ENCODE measurements at regions not wholly inside any gene's neighbourhood (a gene's known extent, or its start where the extent isn't known, plus 50 kb on each side); places are given as distances from the start of the nearest gene placed in this dataset.

DNA sequence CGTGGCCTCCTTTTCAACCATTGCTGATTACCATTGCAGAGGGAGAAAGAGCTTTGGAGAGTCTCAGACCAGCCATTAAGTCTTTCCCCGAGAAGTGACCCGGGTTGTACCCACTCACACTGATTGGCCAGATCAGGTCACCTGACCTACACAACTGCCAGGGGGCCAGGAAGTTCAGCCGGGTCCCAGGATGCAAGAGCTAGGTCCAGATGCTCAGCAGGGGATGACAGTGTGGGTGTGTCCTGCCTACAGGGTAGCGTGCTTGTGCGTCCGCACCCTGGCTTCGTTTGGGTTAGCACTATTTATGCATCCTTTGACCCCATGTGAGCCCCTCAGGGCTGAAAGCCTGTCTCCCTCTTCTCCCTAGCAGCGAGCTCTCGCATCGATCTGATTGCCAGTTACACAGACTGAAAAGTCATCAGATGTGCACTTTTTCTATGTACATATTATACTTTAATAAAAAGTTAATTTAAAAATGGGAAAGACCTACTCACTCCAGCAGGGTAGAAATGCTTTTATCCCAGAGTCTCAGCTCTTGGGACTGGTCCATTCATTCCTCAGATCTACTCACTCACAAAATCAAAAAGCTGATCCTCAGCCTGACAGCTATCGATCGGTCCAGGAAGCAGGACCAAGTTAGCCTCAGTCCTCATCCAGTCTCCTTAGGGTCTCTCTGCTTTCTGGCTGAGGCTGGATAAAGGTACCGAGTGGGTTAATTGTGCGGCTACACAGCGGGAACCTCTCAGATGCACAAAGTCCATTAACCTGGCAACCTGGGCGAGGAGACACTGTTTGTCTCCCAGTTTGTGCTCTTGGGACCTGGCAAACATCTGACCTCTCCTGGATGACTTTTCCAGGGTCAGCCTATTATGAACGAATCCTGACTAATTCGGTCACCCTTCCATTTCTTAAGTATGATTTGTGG is 68.0 kb downstream of the SERPINA3 start (continued):
- no peak for TF ChIP-seq POLR2AphosphoS2 (IDR thresholded peaks at IDR 0.05; ENCODE audit: low read depth, low read length)
- no peak for TF ChIP-seq MED13 (CRISPR knock-in tag; IDR thresholded peaks at IDR 0.05)
- TF ChIP-seq ZFP90 (CRISPR knock-in tag; IDR thresholded peaks at IDR 0.05; ENCODE audit: borderline replicate concordance): no peak
- no peak for TF ChIP-seq KDM1A (CRISPR knock-in tag; IDR thresholded peaks at IDR 0.05)
- no peak for TF ChIP-seq TMF1 (CRISPR knock-in tag; IDR thresholded peaks at IDR 0.05; ENCODE audit: low read depth)
- no peak for TF ChIP-seq FOXA1 (IDR thresholded peaks at IDR 0.05)
- peak; percentile 27; the same call in 1 of the 2 replicates for TF ChIP-seq FOXA1 (CRISPR knock-in tag; IDR thresholded peaks at IDR 0.05)
- no peak for TF ChIP-seq ZSCAN12 (CRISPR knock-in tag; IDR thresholded peaks at IDR 0.05)
- peak; percentile 75; the same call in 1 of the 2 replicates for TF ChIP-seq HOXA3 (CRISPR knock-in tag; IDR thresholded peaks at IDR 0.05)
- TF ChIP-seq PITX1 (CRISPR knock-in tag; IDR thresholded peaks at IDR 0.05): peak; percentile 65; the same call in 1 of the 2 replicates
- TF ChIP-seq ZNF292 (CRISPR knock-in tag; IDR thresholded peaks at IDR 0.05; ENCODE audit: borderline replicate concordance, low read depth): no peak; the same call in 1 of the 2 replicates
- TF ChIP-seq SRSF1 (optimal IDR thresholded peaks at IDR 0.05; ENCODE audit: low read depth, low read length): no peak
- no peak for TF ChIP-seq ZNF766 (CRISPR knock-in tag; IDR thresholded peaks at IDR 0.05; ENCODE audit: borderline replicate concordance)
- TF ChIP-seq MEIS1 (CRISPR knock-in tag; IDR thresholded peaks at IDR 0.05; ENCODE audit: borderline replicate concordance): no peak
- TF ChIP-seq, protein P1, sequence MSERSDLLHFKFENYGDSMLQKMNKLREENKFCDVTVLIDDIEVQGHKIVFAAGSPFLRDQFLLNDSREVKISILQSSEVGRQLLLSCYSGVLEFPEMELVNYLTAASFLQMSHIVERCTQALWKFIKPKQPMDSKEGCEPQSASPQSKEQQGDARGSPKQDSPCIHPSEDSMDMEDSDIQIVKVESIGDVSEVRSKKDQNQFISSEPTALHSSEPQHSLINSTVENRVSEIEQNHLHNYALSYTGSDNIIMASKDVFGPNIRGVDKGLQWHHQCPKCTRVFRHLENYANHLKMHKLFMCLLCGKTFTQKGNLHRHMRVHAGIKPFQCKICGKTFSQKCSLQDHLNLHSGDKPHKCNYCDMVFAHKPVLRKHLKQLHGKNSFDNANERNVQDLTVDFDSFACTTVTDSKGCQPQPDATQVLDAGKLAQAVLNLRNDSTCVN (CRISPR knock-in tag; IDR thresholded peaks at IDR 0.05; ENCODE audit: borderline replicate concordance): no peak
- TF ChIP-seq KLF13 (CRISPR knock-in tag; IDR thresholded peaks at IDR 0.05): no peak
- TF ChIP-seq NCOA2 (CRISPR knock-in tag; IDR thresholded peaks at IDR 0.05): peak; percentile 67
- TF ChIP-seq, protein P2, sequence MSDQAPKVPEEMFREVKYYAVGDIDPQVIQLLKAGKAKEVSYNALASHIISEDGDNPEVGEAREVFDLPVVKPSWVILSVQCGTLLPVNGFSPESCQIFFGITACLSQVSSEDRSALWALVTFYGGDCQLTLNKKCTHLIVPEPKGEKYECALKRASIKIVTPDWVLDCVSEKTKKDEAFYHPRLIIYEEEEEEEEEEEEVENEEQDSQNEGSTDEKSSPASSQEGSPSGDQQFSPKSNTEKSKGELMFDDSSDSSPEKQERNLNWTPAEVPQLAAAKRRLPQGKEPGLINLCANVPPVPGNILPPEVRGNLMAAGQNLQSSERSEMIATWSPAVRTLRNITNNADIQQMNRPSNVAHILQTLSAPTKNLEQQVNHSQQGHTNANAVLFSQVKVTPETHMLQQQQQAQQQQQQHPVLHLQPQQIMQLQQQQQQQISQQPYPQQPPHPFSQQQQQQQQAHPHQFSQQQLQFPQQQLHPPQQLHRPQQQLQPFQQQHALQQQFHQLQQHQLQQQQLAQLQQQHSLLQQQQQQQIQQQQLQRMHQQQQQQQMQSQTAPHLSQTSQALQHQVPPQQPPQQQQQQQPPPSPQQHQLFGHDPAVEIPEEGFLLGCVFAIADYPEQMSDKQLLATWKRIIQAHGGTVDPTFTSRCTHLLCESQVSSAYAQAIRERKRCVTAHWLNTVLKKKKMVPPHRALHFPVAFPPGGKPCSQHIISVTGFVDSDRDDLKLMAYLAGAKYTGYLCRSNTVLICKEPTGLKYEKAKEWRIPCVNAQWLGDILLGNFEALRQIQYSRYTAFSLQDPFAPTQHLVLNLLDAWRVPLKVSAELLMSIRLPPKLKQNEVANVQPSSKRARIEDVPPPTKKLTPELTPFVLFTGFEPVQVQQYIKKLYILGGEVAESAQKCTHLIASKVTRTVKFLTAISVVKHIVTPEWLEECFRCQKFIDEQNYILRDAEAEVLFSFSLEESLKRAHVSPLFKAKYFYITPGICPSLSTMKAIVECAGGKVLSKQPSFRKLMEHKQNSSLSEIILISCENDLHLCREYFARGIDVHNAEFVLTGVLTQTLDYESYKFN (CRISPR knock-in tag; conservative IDR thresholded peaks at IDR 0.05): peak; percentile 92
- TF ChIP-seq XBP1 (CRISPR knock-in tag; IDR thresholded peaks at IDR 0.05): no peak
- TF ChIP-seq PCBP1 (IDR thresholded peaks at IDR 0.05; ENCODE audit: borderline replicate concordance, low read depth, low read length): no peak
- peak; percentile 36; the same call in 1 of the 2 replicates for TF ChIP-seq KMT2B (CRISPR knock-in tag; IDR thresholded peaks at IDR 0.05)
- no peak for TF ChIP-seq POLR2G (IDR thresholded peaks at IDR 0.05; ENCODE audit: low read depth, low read length)
- TF ChIP-seq KAT8 (CRISPR knock-in tag; IDR thresholded peaks at IDR 0.05): no peak
- TF ChIP-seq RARA (CRISPR knock-in tag; IDR thresholded peaks at IDR 0.05): peak; percentile 89
- no peak for TF ChIP-seq ZNF34 (CRISPR knock-in tag; IDR thresholded peaks at IDR 0.05; ENCODE audit: borderline replicate concordance)
- no peak for TF ChIP-seq ZNF549 (CRISPR knock-in tag; IDR thresholded peaks at IDR 0.05)
- no peak for TF ChIP-seq ZBTB1 (CRISPR knock-in tag; IDR thresholded peaks at IDR 0.05; ENCODE audit: borderline replicate concordance)
- peak; percentile 73 for TF ChIP-seq RXRB (CRISPR knock-in tag; IDR thresholded peaks at IDR 0.05; ENCODE audit: borderline replicate concordance)

All from HepG2 (cell line).